Myocyte (in vitro differentiated cells): ENCODE measurements at regions not wholly inside any gene's neighbourhood (a gene's known extent, or its start where the extent isn't known, plus 50 kb on each side); places are given as distances from the start of the nearest gene placed in this dataset.
"Not testable (repeated sequence)": the region's sequence is repeated elsewhere in the genome, so short reads cannot be mapped to it uniquely, and the experiment has no call there.

ENCODE experiments used
- DNase-seq: peaks from one replicate; pipeline ENCODE4 v3.0.0-alpha.2; 2012; ENCODE audit warnings: low read depth

DNA sequence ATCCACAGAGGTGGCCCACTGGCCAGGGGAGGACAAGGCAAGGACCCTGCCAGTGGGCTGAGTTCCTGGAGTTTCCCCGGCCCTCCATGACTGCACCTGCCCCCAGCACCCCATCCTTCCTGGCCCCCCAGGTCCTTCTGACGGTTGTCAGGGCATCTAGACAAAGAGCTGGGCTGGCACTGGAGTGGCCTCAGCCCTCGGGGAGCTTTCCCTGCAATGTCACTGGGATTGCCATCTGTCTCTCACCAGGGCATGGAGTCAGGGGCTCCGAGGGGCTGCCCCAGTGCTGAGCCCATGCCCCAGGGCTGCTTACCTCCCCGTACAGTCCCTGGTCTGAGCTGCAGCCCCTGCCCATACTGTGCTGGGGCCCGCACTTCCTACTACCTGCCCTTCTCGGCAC is 446.5 kb upstream of the MKI67 start:
- no peak for DNase-seq

DNA sequence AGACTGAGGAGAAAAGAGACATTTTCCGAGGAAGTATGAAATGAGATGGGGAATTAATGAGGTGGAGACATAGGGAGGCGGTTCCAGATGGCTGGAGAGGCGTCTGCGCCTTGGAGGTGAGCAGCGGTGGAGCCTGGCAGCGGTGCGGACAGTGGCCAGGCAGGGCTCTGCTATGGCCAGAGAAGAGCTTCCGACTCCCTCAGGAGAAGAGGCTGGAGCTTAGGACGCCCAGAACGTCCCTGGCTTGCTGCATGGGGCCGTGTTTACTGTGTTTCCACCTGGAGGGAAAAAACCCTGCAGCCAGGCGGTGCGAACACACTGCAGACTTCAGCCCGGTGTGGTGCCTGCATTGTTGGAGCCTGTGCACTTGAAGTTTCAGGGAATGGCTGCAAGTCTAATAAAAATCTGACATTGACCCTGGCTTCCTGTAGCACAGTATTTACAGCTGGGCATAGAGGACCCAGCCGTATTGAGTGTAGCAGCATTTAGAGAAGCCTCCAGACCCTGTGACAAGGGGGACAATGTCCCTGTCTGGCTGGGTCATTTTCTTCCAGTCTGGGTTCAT is 447.1 kb upstream of the MKI67 start:
- no peak for DNase-seq

GRCh38 chr10:128573986-128574385 is 447.8 kb upstream of the MKI67 start:
- no peak for DNase-seq

- no peak for DNase-seq
Observed at GRCh38 chr10:128574581-128575210, 448.5 kb upstream of the MKI67 start.

- DNase-seq = no peak
Observed at GRCh38 chr10:128575761-128576160, 449.5 kb upstream of the MKI67 start.

GRCh38 chr10:128576336-128576735 is 450.1 kb upstream of the MKI67 start:
- no peak for DNase-seq

- no peak for DNase-seq
Observed at GRCh38 chr10:128576943-128577670, 450.9 kb upstream of the MKI67 start.

DNA sequence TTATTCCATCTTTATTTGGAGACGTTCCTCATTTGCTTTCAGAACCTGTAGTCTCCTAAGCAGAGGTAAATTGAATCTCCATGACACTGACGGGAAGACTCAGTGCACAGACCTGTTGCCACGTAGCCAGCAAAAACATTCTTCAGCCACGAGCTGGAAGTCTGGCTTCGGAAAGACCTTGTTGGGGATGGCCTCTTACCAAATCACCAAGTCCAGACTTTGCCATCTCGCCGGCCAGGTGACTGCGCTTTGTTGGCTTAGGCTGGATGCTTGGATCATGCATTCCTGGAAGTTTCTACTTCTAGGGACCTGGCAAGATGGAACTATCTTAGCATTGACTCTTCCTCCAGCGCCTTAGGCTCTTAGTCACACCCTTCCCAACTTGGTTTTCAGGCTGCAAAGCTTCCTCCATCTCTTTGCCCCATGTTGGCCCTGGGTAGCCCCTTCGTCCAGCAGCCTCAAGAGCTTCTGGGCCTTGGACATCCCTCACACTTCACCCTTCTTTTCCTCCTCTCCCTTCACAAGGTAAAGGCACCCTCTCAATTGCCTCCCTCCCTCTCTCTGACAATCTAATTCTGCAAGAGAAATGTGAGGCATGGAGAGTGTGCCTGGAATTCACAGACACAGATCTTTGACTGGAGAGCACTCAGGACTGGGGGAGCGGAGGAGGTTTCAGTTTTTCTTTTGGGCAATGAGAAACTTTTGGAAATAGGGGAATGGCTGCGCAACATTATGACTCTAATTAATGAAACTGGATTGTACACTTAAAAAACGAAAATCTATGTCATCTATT is 451.9 kb upstream of the MKI67 start:
- DNase-seq = no peak

DNA sequence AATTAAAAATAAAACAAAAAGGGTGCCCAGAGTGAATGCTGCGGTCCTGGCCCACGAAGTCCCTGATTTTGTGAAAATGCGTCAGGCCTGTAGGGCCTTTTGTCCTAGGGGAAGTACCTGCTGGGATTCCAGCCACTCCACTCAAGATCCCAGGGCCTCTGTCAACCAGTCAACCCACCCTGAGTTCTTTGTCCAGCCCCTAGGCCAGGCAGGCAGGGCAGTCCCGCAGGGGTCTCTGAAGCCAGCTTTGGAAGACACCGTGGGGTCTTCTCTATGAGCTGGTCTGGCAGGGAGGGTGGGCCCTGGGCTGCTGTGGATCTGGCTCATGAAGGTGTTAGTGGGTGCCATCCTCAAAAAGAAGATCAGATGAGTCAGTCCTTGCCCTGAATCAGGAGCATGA is 452.5 kb upstream of the MKI67 start:
- no peak for DNase-seq

- no peak for DNase-seq
Observed at GRCh38 chr10:128579280-128579865, 453.1 kb upstream of the MKI67 start.

- no peak for DNase-seq
Observed at GRCh38 chr10:128579901-128580300, 453.7 kb upstream of the MKI67 start.

DNA sequence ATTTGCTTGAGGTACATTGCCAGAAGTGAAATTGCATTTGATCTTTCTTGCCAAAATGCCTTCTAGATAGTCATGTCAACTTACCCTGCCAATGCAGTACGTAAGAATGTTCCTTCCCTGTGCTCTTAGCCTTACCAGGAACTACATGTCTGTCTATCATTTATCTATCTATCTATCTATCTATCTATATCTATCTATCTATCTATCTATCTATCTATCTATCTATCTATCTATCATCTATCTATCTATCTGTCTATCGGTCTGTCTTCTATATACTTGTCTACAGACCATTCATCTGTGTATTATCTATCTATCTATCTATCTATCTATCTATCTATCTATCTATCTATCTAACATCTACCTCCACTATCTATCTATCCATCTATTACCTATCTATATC is 456.9 kb upstream of the MKI67 start:
- not testable (repeated sequence) for DNase-seq

DNA sequence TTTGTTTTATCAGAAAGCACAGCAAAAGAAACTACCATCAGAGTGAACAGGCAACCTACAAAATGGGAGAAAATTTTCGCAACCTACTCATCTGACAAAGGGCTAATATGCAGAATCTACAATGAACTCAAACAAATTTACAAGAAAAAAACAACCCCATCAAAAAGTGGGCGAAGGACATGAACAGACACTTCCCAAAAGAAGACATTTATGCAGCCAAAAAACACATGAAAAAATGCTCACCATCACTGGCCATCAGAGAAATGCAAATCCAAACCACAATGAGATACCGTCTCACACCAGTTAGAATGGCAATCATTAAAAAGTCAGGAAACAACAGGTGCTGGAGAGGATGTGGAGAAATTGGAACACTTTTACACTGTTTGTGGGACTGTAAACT is 460.4 kb upstream of the MKI67 start:
- DNase-seq = not testable (repeated sequence)

GRCh38 chr10:128587689-128588088 is 461.5 kb upstream of the MKI67 start:
- DNase-seq = no peak

- DNase-seq = no peak
Observed at GRCh38 chr10:128588402-128588801, 462.2 kb upstream of the MKI67 start.

- DNase-seq = no peak
Observed at GRCh38 chr10:128594688-128595087, 468.5 kb upstream of the MKI67 start.

DNA sequence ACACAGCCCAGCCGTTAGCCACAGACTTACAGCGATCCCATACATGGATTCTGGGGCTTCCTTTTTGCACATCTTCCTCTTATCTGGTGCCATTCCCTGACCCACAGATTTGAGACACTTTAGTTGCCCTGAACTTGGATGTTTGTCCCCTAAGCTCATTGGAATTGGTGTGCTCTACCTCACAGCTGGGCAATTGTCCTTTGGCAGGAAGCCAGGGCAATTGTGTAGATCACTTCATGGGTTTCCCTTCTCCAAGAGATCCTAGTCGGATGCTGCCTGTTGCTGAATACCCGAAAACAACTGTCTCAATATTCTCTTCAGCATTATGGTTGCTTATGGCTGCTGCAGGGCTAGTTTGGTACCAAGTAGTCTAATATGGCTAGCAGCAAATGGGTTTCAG is 470.7 kb upstream of the MKI67 start:
- DNase-seq = no peak

- no peak for DNase-seq
Observed at GRCh38 chr10:128599030-128599429, 472.8 kb upstream of the MKI67 start.

GRCh38 chr10:128599538-128599937 is 473.3 kb upstream of the MKI67 start:
- DNase-seq = no peak

DNA sequence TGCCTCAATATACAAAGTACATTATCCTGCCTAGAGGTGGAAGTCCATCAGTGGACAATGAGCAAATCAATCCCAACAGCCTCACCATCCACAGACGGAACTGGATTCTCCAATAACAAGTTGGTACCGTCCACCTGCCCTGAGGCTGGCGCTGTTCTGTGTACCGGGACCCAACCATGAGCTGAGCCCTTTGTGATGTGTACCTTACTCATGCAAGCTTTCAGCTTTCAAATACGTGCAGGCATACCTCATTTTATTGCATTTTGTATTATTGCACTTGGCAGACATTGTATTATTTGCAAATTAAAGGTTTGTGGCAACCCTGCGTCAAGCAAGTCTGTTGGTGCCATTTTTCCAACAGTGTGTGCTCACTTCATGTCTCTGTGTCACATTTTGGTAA is 476.0 kb upstream of the MKI67 start:
- no peak for DNase-seq

DNA sequence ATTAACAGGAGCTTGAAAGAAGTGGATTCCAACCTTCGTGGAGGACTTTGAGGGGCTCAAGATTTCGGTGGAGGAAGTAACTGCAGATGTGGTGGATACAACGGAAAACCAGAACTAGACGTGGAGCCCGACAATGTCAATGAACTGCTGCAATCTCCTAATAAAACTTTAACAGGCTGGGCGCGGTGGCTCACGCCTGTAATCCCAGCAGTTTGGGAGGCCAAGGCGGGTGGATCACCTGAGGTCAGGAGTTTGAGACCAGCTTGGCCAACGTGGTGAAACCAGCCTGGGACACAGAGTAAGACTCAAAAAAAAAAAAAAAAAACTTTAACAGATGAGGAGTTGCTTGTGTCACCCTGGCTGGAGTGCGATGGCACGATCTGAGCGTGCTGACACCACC is 477.8 kb upstream of the MKI67 start:
- no peak for DNase-seq

DNA sequence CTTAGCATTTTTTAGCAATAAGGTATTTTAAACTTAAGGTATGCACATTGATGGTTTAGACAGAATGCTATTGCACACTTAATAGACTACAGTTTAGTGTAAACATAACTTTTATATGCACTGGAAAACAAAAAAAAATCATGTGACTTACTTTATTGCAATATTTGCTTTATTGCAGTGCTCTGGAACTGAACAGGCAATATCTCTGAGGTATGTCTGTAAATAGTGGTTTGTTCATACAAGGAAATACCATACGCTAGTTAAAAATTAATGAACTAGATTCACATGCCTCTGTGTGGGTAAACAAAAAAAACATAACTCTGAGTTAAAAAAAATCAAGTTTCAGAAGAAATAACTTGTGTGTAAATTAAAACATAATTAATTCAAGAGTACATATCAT is 479.0 kb upstream of the MKI67 start:
- no peak for DNase-seq
